ENCODE measurements at regions not wholly inside any gene's neighbourhood (a gene's known extent, or its start where the extent isn't known, plus 50 kb on each side); places are given as distances from the start of the nearest gene placed in this dataset.

DNA sequence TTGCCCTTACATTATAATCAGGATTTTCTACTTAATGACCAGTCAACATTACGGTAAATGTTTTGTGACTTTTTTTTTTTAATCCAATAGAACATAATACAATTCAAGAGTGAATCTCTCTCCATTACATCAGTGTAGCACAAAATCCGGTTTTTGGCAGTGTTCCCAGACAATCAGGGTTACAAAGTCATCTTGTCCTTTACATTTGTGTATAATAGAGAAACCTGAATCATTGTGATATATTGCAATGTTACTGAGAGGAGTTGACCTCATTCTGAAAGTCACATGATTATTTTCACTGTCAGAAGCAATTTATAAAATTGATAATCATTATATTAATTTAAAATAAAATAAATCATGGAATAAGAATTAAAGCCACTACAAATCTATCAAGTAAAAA lies 1346.0 kb upstream of the SPRY2 start:
- TF ChIP-seq, protein P1, sequence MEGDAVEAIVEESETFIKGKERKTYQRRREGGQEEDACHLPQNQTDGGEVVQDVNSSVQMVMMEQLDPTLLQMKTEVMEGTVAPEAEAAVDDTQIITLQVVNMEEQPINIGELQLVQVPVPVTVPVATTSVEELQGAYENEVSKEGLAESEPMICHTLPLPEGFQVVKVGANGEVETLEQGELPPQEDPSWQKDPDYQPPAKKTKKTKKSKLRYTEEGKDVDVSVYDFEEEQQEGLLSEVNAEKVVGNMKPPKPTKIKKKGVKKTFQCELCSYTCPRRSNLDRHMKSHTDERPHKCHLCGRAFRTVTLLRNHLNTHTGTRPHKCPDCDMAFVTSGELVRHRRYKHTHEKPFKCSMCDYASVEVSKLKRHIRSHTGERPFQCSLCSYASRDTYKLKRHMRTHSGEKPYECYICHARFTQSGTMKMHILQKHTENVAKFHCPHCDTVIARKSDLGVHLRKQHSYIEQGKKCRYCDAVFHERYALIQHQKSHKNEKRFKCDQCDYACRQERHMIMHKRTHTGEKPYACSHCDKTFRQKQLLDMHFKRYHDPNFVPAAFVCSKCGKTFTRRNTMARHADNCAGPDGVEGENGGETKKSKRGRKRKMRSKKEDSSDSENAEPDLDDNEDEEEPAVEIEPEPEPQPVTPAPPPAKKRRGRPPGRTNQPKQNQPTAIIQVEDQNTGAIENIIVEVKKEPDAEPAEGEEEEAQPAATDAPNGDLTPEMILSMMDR (conservative IDR thresholded peaks at IDR 0.05; ENCODE audit: low read depth, low read length), result no peak
- TF ChIP-seq POLR2A (IDR thresholded peaks at IDR 0.05; ENCODE audit: low read depth, low read length), result no peak
- no peak for TF ChIP-seq CHD1 (IDR thresholded peaks at IDR 0.05; ENCODE audit: low read depth, low read length)
- TF ChIP-seq, protein P2, sequence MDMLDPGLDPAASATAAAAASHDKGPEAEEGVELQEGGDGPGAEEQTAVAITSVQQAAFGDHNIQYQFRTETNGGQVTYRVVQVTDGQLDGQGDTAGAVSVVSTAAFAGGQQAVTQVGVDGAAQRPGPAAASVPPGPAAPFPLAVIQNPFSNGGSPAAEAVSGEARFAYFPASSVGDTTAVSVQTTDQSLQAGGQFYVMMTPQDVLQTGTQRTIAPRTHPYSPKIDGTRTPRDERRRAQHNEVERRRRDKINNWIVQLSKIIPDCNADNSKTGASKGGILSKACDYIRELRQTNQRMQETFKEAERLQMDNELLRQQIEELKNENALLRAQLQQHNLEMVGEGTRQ (IDR thresholded peaks at IDR 0.05; ENCODE audit: low read depth, low read length), result no peak
- no peak for TF ChIP-seq RFX5 (IDR thresholded peaks at IDR 0.05; ENCODE audit: low read depth, low read length)
- no peak for TF ChIP-seq NFE2L2 (IDR thresholded peaks at IDR 0.05; ENCODE audit: low read depth, low read length)
- TF ChIP-seq RCOR1 (IDR thresholded peaks at IDR 0.05; ENCODE audit: insufficient replicate concordance, low read length), result no peak

Measured in IMR-90 (cell line).